ENCODE measurements at regions not wholly inside any gene's neighbourhood (a gene's known extent, or its start where the extent isn't known, plus 50 kb on each side); places are given as distances from the start of the nearest gene placed in this dataset.
"Not testable (repeated sequence)": the region's sequence is repeated elsewhere in the genome, so short reads cannot be mapped to it uniquely, and the experiment has no call there.

GRCh38 chr9:17083258-17083657 is 51.6 kb upstream of the CNTLN start:
- no peak for DNase-seq

GRCh38 chr9:17082343-17083064 is 52.3 kb upstream of the CNTLN start:
- peak; percentile 25 for DNase-seq

- DNase-seq, result no peak
Measured at GRCh38 chr9:17081814-17082213, 53.0 kb upstream of the CNTLN start.

GRCh38 chr9:17081351-17081750 is 53.5 kb upstream of the CNTLN start:
- no peak for DNase-seq

GRCh38 chr9:17075758-17076485 is 58.9 kb upstream of the CNTLN start:
- DNase-seq, result no peak

- DNase-seq, result no peak
Measured at GRCh38 chr9:17075146-17075757, 59.6 kb upstream of the CNTLN start.

- not testable (repeated sequence) for DNase-seq
Measured at GRCh38 chr9:17072563-17072962, 62.3 kb upstream of the CNTLN start.

- DNase-seq, result no peak
Measured at GRCh38 chr9:17068671-17069070, 66.2 kb upstream of the CNTLN start.

- DNase-seq, result no peak
Measured at GRCh38 chr9:17065062-17065461, 69.8 kb upstream of the CNTLN start.

GRCh38 chr9:17064558-17064957 is 70.3 kb upstream of the CNTLN start:
- no peak for DNase-seq

GRCh38 chr9:17063535-17064135 is 71.2 kb upstream of the CNTLN start:
- peak; percentile 59 for DNase-seq

GRCh38 chr9:17062497-17062896 is 72.3 kb upstream of the CNTLN start:
- DNase-seq, result no peak

GRCh38 chr9:17060450-17060849 is 74.4 kb upstream of the CNTLN start:
- no peak for DNase-seq

- no peak for DNase-seq
Measured at GRCh38 chr9:17059465-17059864, 75.4 kb upstream of the CNTLN start.

- DNase-seq, result no peak
Measured at GRCh38 chr9:17057729-17058128, 77.1 kb upstream of the CNTLN start.

GRCh38 chr9:17052626-17053025 is 82.2 kb upstream of the CNTLN start:
- no peak for DNase-seq

- no peak for DNase-seq
Measured at GRCh38 chr9:17045381-17045940, 89.4 kb upstream of the CNTLN start.

- no peak for DNase-seq
Measured at GRCh38 chr9:17031546-17031945, 103.3 kb upstream of the CNTLN start.

GRCh38 chr9:17025281-17025680 is 109.6 kb upstream of the CNTLN start:
- DNase-seq, result no peak

GRCh38 chr9:17024129-17024528 is 110.7 kb upstream of the CNTLN start:
- DNase-seq, result no peak

- DNase-seq, result no peak
Measured at GRCh38 chr9:17021387-17021970, 113.4 kb upstream of the CNTLN start.

GRCh38 chr9:17019398-17019797 is 115.4 kb upstream of the CNTLN start:
- DNase-seq, result no peak

Data from NCI-H2227 treated with DMSO at 0.1 percent for 48 hours (cell line).